IMR-90 (cell line): ENCODE measurements at regions not wholly inside any gene's neighbourhood (a gene's known extent, or its start where the extent isn't known, plus 50 kb on each side); places are given as distances from the start of the nearest gene placed in this dataset.
A peak's percentile ranks its signal among the peaks of the same experiment; 100 is the strongest.

Experiments
- ATAC-seq: fragments of 200-7000 bp; cut with Tn5 transposase; 2 replicates; pipeline ENCODE4 v1.9.1; 2020; ENCODE audit warnings: low read depth, mild to moderate bottlenecking, moderate library complexity
- BruUV-seq: library from RNA; stranded (reverse); fragments of 400-500 nt; replicated peaks from 2 replicates; lab custom pipeline; 2021; lab: Mats Ljungman, UMichigan
- CTCF ChIA-PET: fragments of 300-600 bp; formaldehyde crosslinking; extraction: SDS; loops from one replicate; lab custom pipeline; 2021; ENCODE audit warnings: antibody characterized with exemption; lab: Yijun Ruan, JAX
- POLR2A ChIA-PET: fragments of 300-600 bp; sonication (Branson Sonifier 250); formaldehyde crosslinking; loops from one replicate; lab custom pipeline; 2022; ENCODE audit warnings: antibody characterized with exemption; ENCODE audit not compliant: unreplicated experiment; lab: Charles Lee
- DNase-seq: peaks from one replicate; pipeline ENCODE4 v3.0.0; 2013
- H2AFZ ChIP-seq: replicated peaks from 2 replicates; pipeline ENCODE3; 2013; ENCODE audit warnings: low read length, mild to moderate bottlenecking; ENCODE audit not compliant: poor library complexity
- H2AK5ac ChIP-seq: 2 replicates; pipeline ENCODE4 v1.6.1; 2013; ENCODE audit warnings: low read depth, low read length, inconsistent platforms
- H2AK9ac ChIP-seq: replicated peaks from 2 replicates; pipeline ENCODE3; 2013; ENCODE audit warnings: mild to moderate bottlenecking, low read depth, low read length, moderate library complexity; ENCODE audit not compliant: poor library complexity
- H2BK120ac ChIP-seq: 2 replicates; pipeline ENCODE4 v1.6.1; 2013; ENCODE audit warnings: low read depth, low read length, inconsistent platforms
- H2BK15ac ChIP-seq: 3 replicates; pipeline ENCODE4 v1.6.1; 2013; ENCODE audit warnings: low read depth, low read length, inconsistent platforms
- H2BK20ac ChIP-seq: 2 replicates; pipeline ENCODE4 v1.6.1; 2013; ENCODE audit warnings: low read depth, mild to moderate bottlenecking, inconsistent platforms, low read length, moderate library complexity
- H2BK5ac ChIP-seq: 2 replicates; pipeline ENCODE4 v1.6.1; 2013; ENCODE audit warnings: mild to moderate bottlenecking, low read depth, low read length, inconsistent platforms; ENCODE audit not compliant: poor library complexity, severe bottlenecking
- H3K14ac ChIP-seq: replicated peaks from 2 replicates; pipeline ENCODE4 v1.6.1; 2013; ENCODE audit warnings: low read depth, low read length, inconsistent platforms
- H3K18ac ChIP-seq: 2 replicates; pipeline ENCODE4 v1.6.1; 2013; ENCODE audit warnings: low read depth, low read length, control low read depth
- H3K23ac ChIP-seq: 2 replicates; pipeline ENCODE4 v1.6.1; 2013; ENCODE audit warnings: low read depth, low read length, inconsistent platforms
- H3K27ac ChIP-seq: 2 replicates; pipeline ENCODE4 v1.5.1; 2013; ENCODE audit warnings: mild to moderate bottlenecking, control low read depth, low read length; ENCODE audit not compliant: insufficient read depth
- H3K27me3 ChIP-seq: 2 replicates; pipeline ENCODE4 v1.6.1; 2013; ENCODE audit warnings: low read length; ENCODE audit not compliant: control insufficient read depth, insufficient read depth
- H3K36me3 ChIP-seq: 2 replicates; pipeline ENCODE4 v1.6.1; 2013; ENCODE audit warnings: low read length, mixed read lengths; ENCODE audit not compliant: control insufficient read depth, insufficient read depth
- H3K4ac ChIP-seq: 2 replicates; pipeline ENCODE4 v1.6.1; 2013; ENCODE audit warnings: low read depth, low read length, inconsistent platforms
- H3K4me1 ChIP-seq: 2 replicates; pipeline ENCODE4 v1.6.1; 2013; ENCODE audit warnings: low read length, mixed read lengths; ENCODE audit not compliant: control insufficient read depth, insufficient read depth
- H3K4me2 ChIP-seq: 2 replicates; pipeline ENCODE4 v1.6.1; 2013; ENCODE audit warnings: low read depth, mild to moderate bottlenecking, control low read depth, low read length, moderate library complexity
- H3K4me3 ChIP-seq: 2 replicates; pipeline ENCODE4 v1.5.1; 2013; ENCODE audit warnings: low read depth, mild to moderate bottlenecking, control low read depth, low read length, moderate library complexity; ENCODE audit not compliant: insufficient read depth
- H3K56ac ChIP-seq: 2 replicates; pipeline ENCODE4 v1.6.1; 2013; ENCODE audit warnings: low read length, inconsistent platforms; ENCODE audit not compliant: insufficient read depth; ENCODE audit errors: extremely low read depth
- H3K79me1 ChIP-seq, 2 experiments: 2 replicates each; pipeline ENCODE4 v1.6.1; 2013; ENCODE audit warnings: low read length in 2 of 2, inconsistent platforms in 1 of 2, low read depth in 1 of 2
- H3K9ac ChIP-seq: 2 replicates; pipeline ENCODE4 v1.6.1; 2013; ENCODE audit warnings: low read depth, low read length, control low read depth
- H3K9me1 ChIP-seq: 2 replicates; pipeline ENCODE4 v1.6.1; 2013; ENCODE audit warnings: low read length, inconsistent platforms; ENCODE audit not compliant: insufficient read depth
- H3K9me3 ChIP-seq: 2 replicates; pipeline ENCODE4 v1.6.1; 2013; ENCODE audit warnings: low read length; ENCODE audit not compliant: control insufficient read depth, insufficient read depth
- H4K20me1 ChIP-seq: 2 replicates; pipeline ENCODE4 v1.6.1; 2013; ENCODE audit warnings: low read length, inconsistent platforms; ENCODE audit not compliant: insufficient read depth
- H4K5ac ChIP-seq: 2 replicates; pipeline ENCODE4 v1.6.1; 2013; ENCODE audit warnings: mild to moderate bottlenecking, low read depth, low read length, control low read depth
- H4K8ac ChIP-seq, 2 experiments: 2 replicates each; pipeline ENCODE4 v1.6.1; 2013; ENCODE audit warnings: low read depth in 2 of 2, low read length in 2 of 2, control low read depth in 1 of 2, inconsistent platforms in 1 of 2
- H4K91ac ChIP-seq: 2 replicates; pipeline ENCODE4 v1.6.1; 2013; ENCODE audit warnings: low read depth, low read length, inconsistent platforms; ENCODE audit not compliant: insufficient read depth
- CHD1 ChIP-seq: IDR thresholded peaks from 2 replicates; pipeline ENCODE4 v1.6.1; 2012; ENCODE audit warnings: low read depth, low read length, improper control_type of control experiment
- MAZ ChIP-seq: IDR thresholded peaks from 2 replicates; pipeline ENCODE4 v1.6.1; 2012; ENCODE audit warnings: low read depth, mild to moderate bottlenecking, low read length, improper control_type of control experiment, moderate library complexity, borderline replicate concordance
- MXI1 ChIP-seq: IDR thresholded peaks from 2 replicates; pipeline ENCODE4 v1.6.1; 2012; ENCODE audit warnings: low read depth, mild to moderate bottlenecking, low read length, moderate library complexity, borderline replicate concordance
- POLR2A ChIP-seq: IDR thresholded peaks from 2 replicates; pipeline ENCODE4 v1.6.1; 2012; ENCODE audit warnings: mild to moderate bottlenecking, low read depth, low read length
- WGBS, 2 experiments: methylation state at CpG; one replicate each; pipeline versions ENCODE4 v1.1.5 to v1.1.7; 2013; ENCODE audit warnings: missing lambda C conversion rate in 2 of 2; ENCODE audit not compliant: insufficient read length in 1 of 2; ENCODE audit errors: extremely low coverage in 2 of 2; 5-methylcytosine and 5-hydroxymethylcytosine counted together
- dilution Hi-C: fragments of 300-500 bp; cut with HindIII; formaldehyde crosslinking; loops from one replicate; pipeline ENCODE4 v1.14.3; 2018; ENCODE audit warnings: low sequenced_read_pairs; ENCODE audit not compliant: unreplicated experiment
- in situ Hi-C: fragments of 300-500 bp; cut with MboI; formaldehyde crosslinking; loops from 3 replicates; pipeline ENCODE4 v1.14.3; 2019; ENCODE audit warnings: low sequenced_read_pairs, inconsistent platforms, mixed read lengths
- intact Hi-C: fragments of 100-400 bp; cut with micrococcal nuclease; formaldehyde crosslinking; loops from 2 replicates; pipeline ENCODE4 v1.10.0; 2022

GRCh38 chr13:59437544-59438301 is 726.0 kb downstream of the DIAPH3 start:
- WGBS, 2 experiments = no CpG with 5 or more reads among the region's 2 CpGs
- dilution Hi-C loops = no loop called here
- H3K79me1 ChIP-seq = no peaks in the 10 kb centered on the region

More at GRCh38 chr13:59437544-59438301, 726.0 kb downstream of the DIAPH3 start:
- in situ Hi-C loops (no loop called here), intact Hi-C loops (no loop called here)
- Histone ChIP-seq H3K9me1 (no peaks in the 10 kb centered on the region), H3K23ac (no peak overlapping the region), H2BK120ac (no peak overlapping the region), H3K9ac (no peak overlapping the region), H2AK5ac (no peak overlapping the region), H4K8ac (no peak overlapping the region), H3K18ac (no peak overlapping the region), H2AFZ (no peak overlapping the region), H3K4ac (no peak overlapping the region), H3K56ac (no peak overlapping the region), H3K36me3 (no peaks in the 10 kb centered on the region), H3K27ac (no peak overlapping the region), H3K4me2 (no peak overlapping the region), H3K9me3 (0 out of 2 replicates have a peak, but pooled peaks cover 2% of the 10 kb centered on the region), H3K4me1 (no peaks in the 10 kb centered on the region), H2BK5ac (no peak overlapping the region), H4K91ac (no peak overlapping the region), H2BK20ac (no peak overlapping the region), H3K27me3 (no peaks in the 10 kb centered on the region), H2BK15ac (no peak overlapping the region), H2AK9ac (no peak overlapping the region), H3K14ac (no peak overlapping the region), H4K5ac (no peak overlapping the region), H4K20me1 (no peaks in the 10 kb centered on the region), H3K4me3 (no peak overlapping the region)
- ATAC-seq (peak; percentile 46; the same call in 1 of the 2 replicates), DNase-seq (peak; percentile 28)
- CTCF ChIA-PET = interaction anchor here (0.6 to 0.7 kb wide), 2 partner anchors 24 to 221 kb away, joined by 3 read pairs; no protein-coding TSS in a partner anchor
- TF ChIP-seq CHD1 (no peak), MXI1 (no peak), POLR2A (no peak), MAZ (no peak)
- BruUV-seq = no TSS peak
- POLR2A ChIA-PET = no interaction called here
